Kidney (tissue), 13 donors: ENCODE measurements at regions not wholly inside any gene's neighbourhood (a gene's known extent, or its start where the extent isn't known, plus 50 kb on each side); places are given as distances from the start of the nearest gene placed in this dataset.

ENCODE experiments used
- DNase-seq, 5 donors: peaks; one replicate each; pipeline ENCODE4 v3.0.0-alpha.2; 2013 to 2020
- FAIRE-seq: peaks from 2 replicates; lab custom pipeline; 2012; peaks lifted over from hg19 to GRCh38; lab: Jason Lieb, UNC
- H3K27ac ChIP-seq, 2 donors: one replicate each; pipeline ENCODE4 v1.7.0; 2013; ENCODE audit warnings: low read depth in 2 of 2, low read length in 2 of 2, inconsistent platforms in 1 of 2
- H3K27me3 ChIP-seq: one replicate; pipeline ENCODE4 v1.7.1; 2013; ENCODE audit warnings: low read length, inconsistent platforms; ENCODE audit not compliant: control insufficient read depth, insufficient read depth
- H3K36me3 ChIP-seq, 3 donors: one replicate each; pipeline versions ENCODE4 v1.7.0 to v1.7.1; 2013; ENCODE audit warnings: low read length in 3 of 3, control low read depth in 1 of 3, inconsistent platforms in 1 of 3; ENCODE audit not compliant: insufficient read depth in 3 of 3, control insufficient read depth in 2 of 3
- H3K4me1 ChIP-seq, 3 donors: one replicate each; pipeline versions ENCODE4 v1.7.0 to v1.7.1; 2013; ENCODE audit warnings: low read length in 3 of 3, inconsistent platforms in 1 of 3, low read depth in 1 of 3; ENCODE audit not compliant: control insufficient read depth in 2 of 3, insufficient read depth in 2 of 3
- H3K4me3 ChIP-seq, 3 donors: one replicate each; pipeline versions ENCODE4 v1.7.0 to v1.8.1; 2013; ENCODE audit warnings: low read length in 3 of 3, control low read depth in 1 of 3, inconsistent platforms in 1 of 3
- H3K9ac ChIP-seq, 3 donors: one replicate each; pipeline versions ENCODE4 v1.7.0 to v1.7.1; 2013; ENCODE audit warnings: low read length in 3 of 3, control low read depth in 1 of 3, inconsistent platforms in 1 of 3
- H3K9me3 ChIP-seq, 3 donors: one replicate each; pipeline versions ENCODE4 v1.7.0 to v1.7.1; 2013; ENCODE audit warnings: low read length in 3 of 3, control low read depth in 1 of 3, inconsistent platforms in 1 of 3; ENCODE audit not compliant: control insufficient read depth in 2 of 3, insufficient read depth in 1 of 3
- CTCF ChIP-seq: IDR thresholded peaks from 3 replicates; pipeline ENCODE4 v1.5.1; 2012; ENCODE audit warnings: mild to moderate bottlenecking, moderate library complexity, borderline replicate concordance; ENCODE audit not compliant: insufficient read depth; ENCODE audit errors: extremely low read depth
- intact Hi-C: fragments of 100-400 bp; cut with DNase I; formaldehyde crosslinking; loops from one replicate; pipeline ENCODE4 v1.11.1; 2022
- donor health status: control.
- donor health status: control.
- donor health status: control.
- donor health status: control.
- donor health status: control.
- donor health status: DM: yes; HTN: yes; CAD: no.
- donor health status: Normal renal cell carcinoma (clear cell type).

DNA sequence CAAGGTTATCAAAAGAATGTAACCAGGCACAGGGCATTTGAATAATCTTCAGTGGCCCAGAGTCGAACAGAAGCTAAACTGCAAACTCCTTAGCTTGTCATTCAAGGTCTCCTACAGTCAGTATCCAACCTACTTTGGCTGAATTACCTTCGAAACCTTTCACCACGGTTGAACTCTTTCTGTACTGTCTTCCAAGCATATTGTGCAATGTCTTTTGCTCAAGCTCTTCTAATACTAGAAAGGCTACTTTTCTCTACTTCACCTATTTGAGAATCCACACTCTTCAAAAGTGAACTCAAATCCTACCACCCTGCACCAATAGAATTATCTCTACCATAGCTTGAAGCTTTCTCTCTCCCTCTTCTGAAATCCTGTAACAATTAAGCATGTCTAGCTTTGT lies 142.9 kb downstream of the NR4A2 start:
- H3K4me3 ChIP-seq = no peak overlapping the region
- no peak overlapping the region for H3K9ac ChIP-seq
- DNase-seq (no peak), FAIRE-seq (no peak)
- H3K27me3 ChIP-seq = no peaks in the 10 kb centered on the region
- no peaks in the 10 kb centered on the region for H3K36me3 ChIP-seq
- no peaks in the 10 kb centered on the region for H3K4me1 ChIP-seq
- intact Hi-C loops = no loop called here
- no peaks in the 10 kb centered on the region for H3K9me3 ChIP-seq
- no peak for TF ChIP-seq CTCF
- H3K27ac ChIP-seq = no peak overlapping the region

DNA sequence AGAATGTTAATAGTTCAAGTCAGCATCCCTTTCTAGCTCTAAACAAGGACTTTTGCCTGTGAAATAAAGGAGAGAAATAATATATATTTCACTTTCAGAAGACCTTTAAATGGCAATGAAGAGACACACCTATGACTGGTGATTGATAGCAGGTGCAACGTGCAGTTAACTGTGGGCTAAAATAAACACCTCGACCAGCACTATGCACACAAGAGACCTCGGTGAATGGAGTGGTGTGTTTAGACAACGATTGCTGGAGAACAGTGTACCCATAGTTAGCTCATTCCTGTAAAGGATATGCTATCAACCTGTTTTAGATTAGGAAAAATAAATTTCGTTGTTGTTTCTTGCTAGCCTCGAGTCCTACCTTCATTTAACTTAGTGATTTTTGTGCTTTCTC lies 143.4 kb downstream of the NR4A2 start:
- no peak for FAIRE-seq
- DNase-seq = no peak
- Histone ChIP-seq H3K4me3 (no peak overlapping the region), H3K4me1 (no peaks in the 10 kb centered on the region), H3K27me3 (no peaks in the 10 kb centered on the region), H3K27ac (no peak overlapping the region), H3K36me3 (no peaks in the 10 kb centered on the region), H3K9me3 (no peaks in the 10 kb centered on the region), H3K9ac (no peak overlapping the region)
- TF ChIP-seq CTCF = no peak
- intact Hi-C loops = no loop called here

- H3K9ac ChIP-seq = no peak overlapping the region
These were observed 150.4 kb downstream of the NR4A2 start for GRCh38 chr2:156182132-156182531.

More at GRCh38 chr2:156182132-156182531, 150.4 kb downstream of the NR4A2 start:
- no peak overlapping the region for H3K27ac ChIP-seq
- no peaks in the 10 kb centered on the region for H3K9me3 ChIP-seq
- no peak overlapping the region for H3K4me3 ChIP-seq
- intact Hi-C loops = no loop called here
- H3K36me3 ChIP-seq = no peaks in the 10 kb centered on the region
- DNase-seq (peak in 3 of 5 donors; percentile 17 to 78 (median 78)), FAIRE-seq (no peak)
- no peak for TF ChIP-seq CTCF
- H3K4me1 ChIP-seq = no peaks in the 10 kb centered on the region
- H3K27me3 ChIP-seq = no peaks in the 10 kb centered on the region
